SK-N-SH treated with all-trans-retinoic acid at 6 μM for 48 hours (cell line): ENCODE measurements at regions not wholly inside any gene's neighbourhood (a gene's known extent, or its start where the extent isn't known, plus 50 kb on each side); places are given as distances from the start of the nearest gene placed in this dataset.
"Not testable (repeated sequence)": the region's sequence is repeated elsewhere in the genome, so short reads cannot be mapped to it uniquely, and the experiment has no call there.

Experiments used
- ATAC-seq: fragments of 200-7000 bp; cut with Tn5 transposase; 3 replicates; pipeline ENCODE4 v1.9.1; 2020; ENCODE audit warnings: mild to moderate bottlenecking, moderate library complexity
- CSDC2 ChIP-seq: fragments of 250-450 bp; sonication (Bioruptor Pico); IDR thresholded peaks from 2 replicates; pipeline ENCODE4 v1.5.0; 2020; ENCODE audit warnings: mild to moderate bottlenecking, moderate library complexity
- GLIS3 ChIP-seq: fragments of 250-450 bp; sonication (Bioruptor Pico); IDR thresholded peaks from 2 replicates; pipeline ENCODE4 v1.5.0; 2020; ENCODE audit warnings: mild to moderate bottlenecking, moderate library complexity
- PPARA ChIP-seq: fragments of 250-450 bp; sonication (Bioruptor Pico); IDR thresholded peaks from 2 replicates; pipeline ENCODE4 v1.5.0; 2020; ENCODE audit warnings: mild to moderate bottlenecking, borderline replicate concordance
- SNAI2 ChIP-seq: fragments of 250-450 bp; sonication (Bioruptor Pico); IDR thresholded peaks from 2 replicates; pipeline ENCODE4 v1.5.0; 2020; ENCODE audit warnings: mild to moderate bottlenecking, moderate library complexity
- TCF4 ChIP-seq: fragments of 250-450 bp; sonication (Bioruptor Pico); IDR thresholded peaks from 2 replicates; pipeline ENCODE4 v1.8.0; 2021; ENCODE audit warnings: mild to moderate bottlenecking, moderate library complexity, borderline replicate concordance
- TOX ChIP-seq: fragments of 250-450 bp; sonication (Bioruptor Pico); IDR thresholded peaks from 2 replicates; pipeline ENCODE4 v1.8.0; 2021; ENCODE audit warnings: mild to moderate bottlenecking, moderate library complexity, borderline replicate concordance
- ZC3H10 ChIP-seq: fragments of 250-450 bp; sonication (Bioruptor Pico); IDR thresholded peaks from 2 replicates; pipeline ENCODE4 v1.5.1; 2021; ENCODE audit warnings: mild to moderate bottlenecking, moderate library complexity
- ZFP3 ChIP-seq: fragments of 250-450 bp; sonication (Bioruptor Pico); IDR thresholded peaks from 2 replicates; pipeline ENCODE4 v1.5.0; 2020; ENCODE audit warnings: mild to moderate bottlenecking, moderate library complexity
- ZNF565 ChIP-seq: fragments of 450-650 bp; formaldehyde crosslinking; conservative IDR thresholded peaks from 2 replicates; pipeline ENCODE4 v1.5.0; 2020; ENCODE audit warnings: low read depth, mild to moderate bottlenecking, moderate library complexity
- ZNF70 ChIP-seq: fragments of 450-650 bp; formaldehyde crosslinking; IDR thresholded peaks from 2 replicates; pipeline ENCODE4 v1.5.0; 2020; ENCODE audit warnings: mild to moderate bottlenecking, moderate library complexity
- TF ChIP-seq, protein P1 (sequence below): fragments of 250-450 bp; sonication (Bioruptor Pico); IDR thresholded peaks from 2 replicates; pipeline ENCODE4 v1.5.1; 2020; ENCODE audit warnings: low read depth, mild to moderate bottlenecking, moderate library complexity
- TF ChIP-seq, protein P2 (sequence below): fragments of 250-450 bp; sonication (Bioruptor Pico); IDR thresholded peaks from 2 replicates; pipeline ENCODE4 v1.5.1; 2021; ENCODE audit warnings: mild to moderate bottlenecking, moderate library complexity
- TF ChIP-seq, protein P3 (sequence below): fragments of 250-450 bp; sonication (Bioruptor Pico); IDR thresholded peaks from 2 replicates; pipeline ENCODE4 v1.5.0; 2020; ENCODE audit warnings: mild to moderate bottlenecking, moderate library complexity
- TF ChIP-seq, protein P4 (sequence below): fragments of 250-450 bp; sonication (Bioruptor Pico); IDR thresholded peaks from 2 replicates; pipeline ENCODE4 v1.8.0; 2021; ENCODE audit warnings: low read depth, mild to moderate bottlenecking, moderate library complexity, borderline replicate concordance

DNA sequence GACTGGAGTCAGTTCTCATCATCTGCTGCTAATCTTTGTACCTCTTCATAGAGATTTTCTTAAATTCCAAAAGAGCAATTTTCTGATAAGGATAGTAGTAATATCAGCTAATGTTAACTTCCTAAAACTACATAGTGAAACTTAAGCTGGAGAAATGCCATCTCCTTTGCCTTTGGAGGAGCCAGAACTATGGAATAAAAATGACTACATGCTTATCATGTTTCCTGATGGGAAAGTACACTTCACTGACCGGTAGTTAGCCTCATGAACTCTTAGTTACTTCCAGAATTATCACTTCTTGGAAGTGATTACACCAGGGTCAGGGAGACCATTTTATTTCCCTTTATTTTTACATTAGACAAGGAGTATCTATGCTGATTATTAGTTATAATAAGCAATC, 1222.1 kb upstream of the TMEM132C start:
- ATAC-seq: no peak
- TF ChIP-seq, protein P1, sequence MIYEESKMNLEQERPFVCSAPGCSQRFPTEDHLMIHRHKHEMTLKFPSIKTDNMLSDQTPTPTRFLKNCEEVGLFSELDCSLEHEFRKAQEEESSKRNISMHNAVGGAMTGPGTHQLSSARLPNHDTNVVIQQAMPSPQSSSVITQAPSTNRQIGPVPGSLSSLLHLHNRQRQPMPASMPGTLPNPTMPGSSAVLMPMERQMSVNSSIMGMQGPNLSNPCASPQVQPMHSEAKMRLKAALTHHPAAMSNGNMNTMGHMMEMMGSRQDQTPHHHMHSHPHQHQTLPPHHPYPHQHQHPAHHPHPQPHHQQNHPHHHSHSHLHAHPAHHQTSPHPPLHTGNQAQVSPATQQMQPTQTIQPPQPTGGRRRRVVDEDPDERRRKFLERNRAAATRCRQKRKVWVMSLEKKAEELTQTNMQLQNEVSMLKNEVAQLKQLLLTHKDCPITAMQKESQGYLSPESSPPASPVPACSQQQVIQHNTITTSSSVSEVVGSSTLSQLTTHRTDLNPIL (CRISPR knock-in tag): no peak
- TF ChIP-seq TOX (CRISPR knock-in tag): no peak

DNA sequence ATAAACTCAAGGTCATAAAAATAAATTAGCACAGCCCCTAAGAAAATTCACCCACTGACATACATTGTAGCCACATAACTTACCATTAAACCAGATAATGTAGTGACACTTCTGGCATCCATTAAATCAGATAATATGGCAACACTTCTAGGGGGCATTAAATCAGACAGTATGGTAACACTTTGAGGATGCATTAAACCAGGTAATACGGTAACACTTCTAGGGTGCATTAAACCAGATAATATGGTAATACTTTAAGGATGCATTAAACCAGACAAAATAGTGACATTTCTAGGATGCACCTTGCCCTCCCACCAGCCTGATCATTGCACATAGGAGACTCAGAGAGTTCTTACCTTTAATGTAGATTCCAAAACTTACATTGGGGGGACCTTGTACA, 1220.5 kb upstream of the TMEM132C start:
- ATAC-seq: no peak
- no peak for TF ChIP-seq ZFP3 (CRISPR knock-in tag)
- no peak for TF ChIP-seq PPARA
- TF ChIP-seq SNAI2 (CRISPR knock-in tag): no peak
- no peak for TF ChIP-seq GLIS3 (CRISPR knock-in tag)
- no peak for TF ChIP-seq TCF4 (CRISPR knock-in tag)
- no peak for TF ChIP-seq CSDC2 (CRISPR knock-in tag)
- no peak for TF ChIP-seq ZNF565 (CRISPR knock-in tag)
- no peak for TF ChIP-seq ZC3H10

DNA sequence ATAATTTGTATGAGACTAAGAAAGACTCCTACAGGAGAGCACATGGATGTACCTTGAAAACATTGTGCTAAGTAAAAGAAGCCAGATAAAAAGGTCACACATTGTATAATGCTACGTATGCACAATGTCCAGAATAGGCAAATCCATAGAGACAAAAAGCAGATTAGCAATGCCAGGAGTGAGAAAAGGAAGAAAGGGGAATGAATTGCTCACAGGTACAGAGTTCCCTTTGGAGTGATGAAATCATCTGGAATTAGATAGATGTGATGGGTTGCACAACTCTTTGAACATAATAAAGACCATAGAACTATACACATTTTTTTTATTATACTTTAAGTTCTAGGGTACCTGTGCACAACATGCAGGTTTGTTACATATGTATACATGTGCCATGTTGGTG, 1218.9 kb upstream of the TMEM132C start:
- TF ChIP-seq, protein P2, sequence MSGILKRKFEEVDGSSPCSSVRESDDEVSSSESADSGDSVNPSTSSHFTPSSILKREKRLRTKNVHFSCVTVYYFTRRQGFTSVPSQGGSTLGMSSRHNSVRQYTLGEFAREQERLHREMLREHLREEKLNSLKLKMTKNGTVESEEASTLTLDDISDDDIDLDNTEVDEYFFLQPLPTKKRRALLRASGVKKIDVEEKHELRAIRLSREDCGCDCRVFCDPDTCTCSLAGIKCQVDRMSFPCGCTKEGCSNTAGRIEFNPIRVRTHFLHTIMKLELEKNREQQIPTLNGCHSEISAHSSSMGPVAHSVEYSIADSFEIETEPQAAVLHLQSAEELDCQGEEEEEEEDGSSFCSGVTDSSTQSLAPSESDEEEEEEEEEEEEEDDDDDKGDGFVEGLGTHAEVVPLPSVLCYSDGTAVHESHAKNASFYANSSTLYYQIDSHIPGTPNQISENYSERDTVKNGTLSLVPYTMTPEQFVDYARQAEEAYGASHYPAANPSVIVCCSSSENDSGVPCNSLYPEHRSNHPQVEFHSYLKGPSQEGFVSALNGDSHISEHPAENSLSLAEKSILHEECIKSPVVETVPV (CRISPR knock-in tag): no peak
- ATAC-seq: no peak

DNA sequence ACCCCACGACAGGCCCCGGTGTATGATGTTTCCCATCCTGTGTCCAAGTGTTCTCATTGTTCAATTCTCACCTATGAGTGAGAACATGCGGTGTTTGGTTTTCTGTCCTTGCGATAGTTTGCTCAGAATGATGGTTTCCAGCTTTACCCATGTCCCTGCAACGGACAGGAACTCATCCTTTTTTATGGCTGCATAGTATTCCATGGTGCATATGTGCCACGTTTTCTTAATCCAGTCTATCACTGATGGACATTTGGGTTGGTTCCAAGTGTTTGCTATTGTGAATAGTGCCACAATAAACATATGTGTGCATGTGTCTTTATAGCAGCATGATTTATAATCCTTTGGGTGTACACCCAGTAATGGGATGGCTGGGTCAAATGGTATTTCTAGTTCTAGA, 1218.4 kb upstream of the TMEM132C start:
- ATAC-seq: not testable (repeated sequence)

DNA sequence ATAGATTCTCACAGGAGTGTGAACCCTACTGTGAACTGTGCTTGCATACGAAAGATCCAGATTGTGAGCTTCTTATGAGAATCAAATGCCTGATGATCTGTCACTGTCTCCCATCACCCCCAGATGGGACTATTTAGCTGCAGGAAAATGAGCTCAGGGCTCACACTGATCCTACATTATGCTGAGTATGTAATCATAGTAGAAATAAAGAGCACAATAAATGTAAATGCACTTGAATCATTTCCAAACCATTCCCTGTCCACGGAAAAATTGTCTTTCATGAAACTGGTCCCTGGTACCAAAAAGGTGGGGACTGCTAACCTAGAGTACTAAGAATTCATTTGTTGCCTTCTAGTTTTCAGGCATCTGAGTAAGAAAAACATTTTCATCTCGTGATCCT, 1215.8 kb upstream of the TMEM132C start:
- ATAC-seq: no peak
- no peak for TF ChIP-seq CSDC2 (CRISPR knock-in tag)
- TF ChIP-seq, all 23 proteins: peak for 0

DNA sequence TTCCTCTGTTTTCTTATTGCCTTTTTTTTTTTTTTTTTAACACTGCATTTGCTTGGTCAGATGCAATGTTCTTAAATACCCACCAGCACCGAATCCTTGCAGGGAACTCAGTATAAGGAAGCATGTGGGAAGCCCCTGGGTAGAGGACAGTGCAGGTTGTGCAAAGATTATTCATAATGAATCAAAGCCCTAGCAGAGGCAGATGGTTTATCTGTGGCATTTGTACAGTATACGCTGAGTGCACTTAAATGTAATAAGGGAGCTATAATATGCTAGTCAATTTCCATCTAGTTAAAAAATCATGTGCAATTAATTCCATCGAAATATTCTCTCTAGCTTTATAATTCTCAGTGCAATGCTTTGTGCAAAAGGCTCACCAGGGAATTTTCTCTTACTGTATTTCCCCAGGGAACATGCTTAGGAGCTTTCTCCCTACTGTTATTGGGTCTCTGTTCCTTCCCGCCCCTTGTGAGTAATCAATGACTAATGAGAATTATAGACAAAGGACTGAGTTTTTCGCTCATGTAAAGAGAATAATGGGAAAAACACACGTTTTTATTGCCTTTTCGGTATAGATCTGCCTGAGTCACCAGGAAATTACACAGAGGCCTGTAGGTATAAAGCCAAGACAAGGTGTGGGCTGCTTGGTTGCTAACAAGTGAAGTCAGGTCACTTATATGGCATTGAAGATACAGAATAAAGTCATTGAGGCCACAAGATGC, 1214.3 kb upstream of the TMEM132C start:
- no peak for TF ChIP-seq CSDC2 (CRISPR knock-in tag)
- no peak for TF ChIP-seq ZNF70
- TF ChIP-seq, protein P3, sequence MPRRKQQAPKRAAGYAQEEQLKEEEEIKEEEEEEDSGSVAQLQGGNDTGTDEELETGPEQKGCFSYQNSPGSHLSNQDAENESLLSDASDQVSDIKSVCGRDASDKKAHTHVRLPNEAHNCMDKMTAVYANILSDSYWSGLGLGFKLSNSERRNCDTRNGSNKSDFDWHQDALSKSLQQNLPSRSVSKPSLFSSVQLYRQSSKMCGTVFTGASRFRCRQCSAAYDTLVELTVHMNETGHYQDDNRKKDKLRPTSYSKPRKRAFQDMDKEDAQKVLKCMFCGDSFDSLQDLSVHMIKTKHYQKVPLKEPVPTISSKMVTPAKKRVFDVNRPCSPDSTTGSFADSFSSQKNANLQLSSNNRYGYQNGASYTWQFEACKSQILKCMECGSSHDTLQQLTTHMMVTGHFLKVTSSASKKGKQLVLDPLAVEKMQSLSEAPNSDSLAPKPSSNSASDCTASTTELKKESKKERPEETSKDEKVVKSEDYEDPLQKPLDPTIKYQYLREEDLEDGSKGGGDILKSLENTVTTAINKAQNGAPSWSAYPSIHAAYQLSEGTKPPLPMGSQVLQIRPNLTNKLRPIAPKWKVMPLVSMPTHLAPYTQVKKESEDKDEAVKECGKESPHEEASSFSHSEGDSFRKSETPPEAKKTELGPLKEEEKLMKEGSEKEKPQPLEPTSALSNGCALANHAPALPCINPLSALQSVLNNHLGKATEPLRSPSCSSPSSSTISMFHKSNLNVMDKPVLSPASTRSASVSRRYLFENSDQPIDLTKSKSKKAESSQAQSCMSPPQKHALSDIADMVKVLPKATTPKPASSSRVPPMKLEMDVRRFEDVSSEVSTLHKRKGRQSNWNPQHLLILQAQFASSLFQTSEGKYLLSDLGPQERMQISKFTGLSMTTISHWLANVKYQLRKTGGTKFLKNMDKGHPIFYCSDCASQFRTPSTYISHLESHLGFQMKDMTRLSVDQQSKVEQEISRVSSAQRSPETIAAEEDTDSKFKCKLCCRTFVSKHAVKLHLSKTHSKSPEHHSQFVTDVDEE (CRISPR knock-in tag): no peak
- TF ChIP-seq, protein P4, sequence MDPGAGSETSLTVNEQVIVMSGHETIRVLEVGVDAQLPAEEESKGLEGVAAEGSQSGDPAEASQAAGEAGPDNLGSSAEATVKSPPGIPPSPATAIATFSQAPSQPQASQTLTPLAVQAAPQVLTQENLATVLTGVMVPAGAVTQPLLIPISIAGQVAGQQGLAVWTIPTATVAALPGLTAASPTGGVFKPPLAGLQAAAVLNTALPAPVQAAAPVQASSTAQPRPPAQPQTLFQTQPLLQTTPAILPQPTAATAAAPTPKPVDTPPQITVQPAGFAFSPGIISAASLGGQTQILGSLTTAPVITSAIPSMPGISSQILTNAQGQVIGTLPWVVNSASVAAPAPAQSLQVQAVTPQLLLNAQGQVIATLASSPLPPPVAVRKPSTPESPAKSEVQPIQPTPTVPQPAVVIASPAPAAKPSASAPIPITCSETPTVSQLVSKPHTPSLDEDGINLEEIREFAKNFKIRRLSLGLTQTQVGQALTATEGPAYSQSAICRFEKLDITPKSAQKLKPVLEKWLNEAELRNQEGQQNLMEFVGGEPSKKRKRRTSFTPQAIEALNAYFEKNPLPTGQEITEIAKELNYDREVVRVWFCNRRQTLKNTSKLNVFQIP (CRISPR knock-in tag): no peak
- TF ChIP-seq, protein P1 (CRISPR knock-in tag): no peak
- TF ChIP-seq TCF4 (CRISPR knock-in tag): no peak
- ATAC-seq: no peak
